ENCODE measurements at regions not wholly inside any gene's neighbourhood (a gene's known extent, or its start where the extent isn't known, plus 50 kb on each side); places are given as distances from the start of the nearest gene placed in this dataset.
"Not testable (repeated sequence)": the region's sequence is repeated elsewhere in the genome, so short reads cannot be mapped to it uniquely, and the experiment has no call there.

DNA sequence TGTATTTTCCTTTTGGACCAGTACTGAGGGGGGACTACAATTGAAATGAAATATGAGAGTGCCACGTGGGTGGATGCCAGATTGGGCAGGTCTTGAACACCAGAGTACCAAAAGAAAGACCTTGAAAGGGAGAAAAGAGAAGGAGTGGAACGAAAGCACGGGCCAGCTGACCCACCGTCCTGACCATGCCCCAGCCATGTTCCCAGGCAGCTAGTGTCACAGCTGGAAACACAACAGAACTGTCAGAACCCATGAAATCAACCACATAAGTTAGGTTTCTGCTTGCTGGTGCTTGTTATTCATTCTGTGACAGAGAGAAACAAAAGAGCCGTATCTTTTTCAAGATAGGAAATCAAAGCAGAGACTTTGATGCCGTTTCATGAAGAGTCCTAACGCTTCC is 268.8 kb downstream of the MEX3B start:
- no peak for DNase-seq (ENCODE audit: low read depth in 3 of 3)

DNA sequence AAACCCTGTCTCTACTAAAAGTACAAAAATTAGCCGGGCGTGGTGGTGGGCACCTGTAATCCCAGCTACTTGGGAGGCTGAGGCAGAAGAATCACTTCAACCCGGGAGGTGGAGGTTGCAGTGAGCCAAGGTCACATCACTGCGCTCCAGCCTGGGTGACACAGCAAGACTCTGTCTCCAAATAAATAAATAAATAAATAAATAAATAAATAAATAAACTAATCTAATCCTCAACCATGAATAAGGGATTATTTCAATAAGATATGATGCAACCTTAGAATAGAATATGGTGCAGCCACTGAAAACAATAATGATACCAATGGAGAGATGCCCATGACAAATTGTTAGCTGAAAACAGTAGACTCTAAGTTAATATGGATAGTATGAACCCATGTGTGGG is 270.0 kb downstream of the MEX3B start:
- DNase-seq (ENCODE audit: low read depth in 3 of 3), result not testable (repeated sequence)

DNA sequence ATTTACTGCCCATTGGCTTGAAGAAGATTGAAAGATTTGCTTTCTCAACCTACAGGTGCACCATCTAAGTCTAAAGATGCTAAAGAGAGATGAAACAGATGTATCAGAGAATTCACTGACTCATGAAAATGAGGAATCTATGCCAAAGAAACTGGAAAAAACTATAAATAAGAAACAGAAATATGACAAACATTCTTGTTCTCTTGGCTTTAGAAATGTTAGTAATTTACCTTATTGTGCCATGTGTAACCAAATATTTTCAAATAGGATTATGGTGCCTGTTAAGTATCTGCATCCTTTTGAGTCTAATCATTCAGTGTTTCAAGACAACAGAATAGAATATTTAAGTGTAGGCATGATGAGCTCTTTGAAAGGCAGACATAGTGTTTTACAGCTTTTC is 271.5 kb downstream of the MEX3B start:
- DNase-seq (ENCODE audit: low read depth in 3 of 3), result no peak

DNA sequence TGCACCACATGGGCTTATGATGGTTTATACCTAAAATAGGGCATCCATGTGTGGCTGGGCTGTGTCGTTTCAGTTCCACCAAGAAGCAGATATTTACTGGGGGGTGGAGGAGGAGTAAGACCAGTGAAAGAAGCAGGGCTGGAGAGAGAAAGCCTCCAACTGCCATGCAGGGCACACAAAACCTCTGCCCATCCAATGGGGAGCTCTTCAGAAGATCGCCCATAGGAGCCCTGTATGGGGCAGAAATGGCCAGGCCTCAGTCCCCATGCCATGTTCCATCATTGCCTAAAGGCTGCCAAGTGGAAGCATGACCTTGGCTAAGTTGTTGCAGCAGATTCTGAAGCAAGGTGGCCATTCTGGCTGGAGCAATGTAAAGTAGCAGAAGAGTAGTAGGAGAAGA is 277.0 kb downstream of the MEX3B start:
- DNase-seq (ENCODE audit: low read depth in 3 of 3), result no peak

DNA sequence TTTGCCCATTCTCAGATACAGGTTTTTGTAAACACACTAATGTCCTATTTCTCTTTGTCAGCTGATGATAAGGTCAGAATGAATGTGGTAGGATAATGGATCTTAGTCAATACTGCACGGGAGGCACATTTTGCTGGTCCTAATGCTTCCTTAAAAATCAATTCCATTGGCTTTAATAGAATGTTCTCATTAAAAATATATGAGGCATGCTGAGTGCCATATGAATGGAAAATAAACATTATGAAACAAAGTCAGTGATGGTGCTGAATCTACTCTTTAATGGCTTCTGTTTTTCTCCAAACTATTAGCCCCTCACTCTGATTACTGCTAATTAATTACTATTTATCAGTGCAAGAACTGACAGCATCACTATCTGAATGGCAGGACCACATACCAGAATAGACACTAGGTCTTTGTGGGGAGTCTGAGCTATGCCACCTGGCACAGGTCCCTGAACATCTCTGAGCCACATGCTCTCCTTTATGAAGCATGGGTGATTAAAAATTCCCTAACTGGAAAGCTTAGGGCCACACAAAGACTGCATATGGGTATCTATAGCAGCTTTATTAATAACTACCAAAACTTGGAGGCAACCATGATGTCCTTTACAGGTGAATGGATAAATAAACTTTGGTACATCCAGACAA is 278.9 kb downstream of the MEX3B start:
- no peak for DNase-seq (ENCODE audit: low read depth in 3 of 3)

DNA sequence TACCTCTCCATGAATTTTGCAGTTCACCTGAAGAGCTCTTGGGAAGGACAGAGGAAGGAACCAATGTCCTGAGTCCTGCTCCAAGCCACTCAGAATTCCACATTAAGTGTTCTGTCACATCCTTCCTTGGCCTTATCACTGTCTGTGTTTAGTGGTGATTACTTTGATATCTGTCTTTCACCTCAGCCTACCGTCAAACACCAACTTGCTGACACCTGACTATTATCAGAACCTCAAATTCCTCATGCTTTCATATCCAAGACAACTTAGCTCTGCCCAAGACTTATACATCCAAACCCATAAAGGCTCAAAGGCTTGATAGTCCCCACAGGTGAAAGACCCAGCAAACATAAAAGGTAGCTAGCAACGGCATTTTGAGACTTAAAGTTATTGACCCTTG is 280.0 kb downstream of the MEX3B start:
- no peak for DNase-seq (ENCODE audit: low read depth in 3 of 3)

DNA sequence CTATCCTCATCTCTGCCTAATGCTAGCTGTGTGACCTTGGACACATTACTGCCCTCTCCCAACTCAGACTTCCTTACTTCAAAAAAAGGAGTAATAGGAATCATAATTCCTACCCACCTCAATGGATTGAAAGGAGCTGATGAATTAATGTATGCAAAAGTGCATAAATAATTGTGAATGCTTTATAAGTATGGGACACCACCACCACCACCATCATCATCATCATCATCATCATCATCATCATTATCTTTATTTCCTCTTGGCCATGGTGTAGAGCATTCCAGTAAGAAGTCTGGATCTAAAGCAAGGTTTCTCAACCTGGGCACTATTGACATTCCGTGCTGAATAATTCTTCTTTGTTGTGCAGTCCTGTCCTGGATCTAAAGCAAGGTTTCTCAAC is 282.5 kb downstream of the MEX3B start:
- DNase-seq (ENCODE audit: low read depth in 3 of 3), result no peak

DNA sequence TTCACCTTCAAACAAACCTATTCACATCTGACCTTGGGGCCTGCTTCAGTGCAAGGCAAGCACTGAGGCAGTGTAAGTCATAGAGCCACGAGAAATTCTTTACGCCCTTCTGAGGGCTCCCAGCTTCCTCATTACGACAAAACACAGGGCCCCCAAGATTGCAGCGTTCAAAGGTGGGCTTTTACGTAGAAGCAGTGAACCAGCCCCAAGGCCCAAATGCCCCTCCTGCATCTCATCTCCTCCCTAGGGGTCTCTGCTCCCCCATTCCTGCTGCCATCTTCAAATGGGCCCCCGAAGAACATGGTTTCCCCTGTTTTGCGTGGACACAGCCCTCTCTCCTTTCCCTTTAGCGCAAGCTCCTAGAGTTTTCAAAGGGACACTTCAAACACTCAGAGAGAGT is 285.1 kb downstream of the MEX3B start:
- DNase-seq (ENCODE audit: low read depth in 3 of 3), result no peak

DNA sequence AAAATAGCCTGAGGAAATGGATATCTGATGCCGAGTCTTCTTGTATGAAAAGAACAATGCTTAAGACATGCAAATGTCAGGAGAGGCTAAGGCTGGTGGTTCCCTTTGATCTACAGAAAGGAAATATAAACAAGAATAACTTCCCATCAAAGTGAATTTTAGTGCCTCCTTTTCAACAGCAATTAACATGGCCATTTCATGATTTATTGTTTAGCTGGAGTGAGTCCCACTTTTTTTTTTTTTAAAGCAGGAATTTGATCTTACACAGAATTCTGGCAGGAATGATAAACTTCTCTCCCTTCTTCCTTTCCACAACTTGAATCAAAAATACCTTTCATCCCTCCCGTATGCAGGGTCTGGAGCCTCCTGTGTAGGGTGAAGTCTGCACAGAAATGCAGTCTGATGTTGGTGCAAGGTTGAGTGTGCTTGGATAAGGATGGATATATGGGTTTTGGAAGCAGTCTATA is 287.0 kb downstream of the MEX3B start:
- DNase-seq (ENCODE audit: low read depth in 3 of 3), result no peak

DNA sequence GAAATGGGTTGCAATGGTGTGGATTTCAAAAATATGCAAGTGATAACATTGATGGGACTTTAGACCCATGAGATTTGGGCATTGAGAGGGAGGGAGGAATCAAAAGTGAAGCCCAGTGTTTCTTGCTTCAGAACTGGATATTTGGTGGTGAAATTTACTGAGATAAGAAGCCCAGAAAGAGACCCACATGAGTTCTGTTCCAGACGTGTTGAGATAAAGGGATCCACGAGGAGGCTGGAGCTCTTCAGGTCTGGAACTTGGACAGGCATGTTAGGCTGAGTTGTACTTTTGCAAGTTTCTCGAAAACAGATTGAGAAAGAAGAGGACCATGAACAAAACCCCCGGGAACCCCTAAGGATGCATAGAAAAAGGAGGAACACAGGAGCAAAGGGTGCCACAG is 290.2 kb downstream of the MEX3B start:
- DNase-seq (ENCODE audit: low read depth in 3 of 3), result no peak

DNA sequence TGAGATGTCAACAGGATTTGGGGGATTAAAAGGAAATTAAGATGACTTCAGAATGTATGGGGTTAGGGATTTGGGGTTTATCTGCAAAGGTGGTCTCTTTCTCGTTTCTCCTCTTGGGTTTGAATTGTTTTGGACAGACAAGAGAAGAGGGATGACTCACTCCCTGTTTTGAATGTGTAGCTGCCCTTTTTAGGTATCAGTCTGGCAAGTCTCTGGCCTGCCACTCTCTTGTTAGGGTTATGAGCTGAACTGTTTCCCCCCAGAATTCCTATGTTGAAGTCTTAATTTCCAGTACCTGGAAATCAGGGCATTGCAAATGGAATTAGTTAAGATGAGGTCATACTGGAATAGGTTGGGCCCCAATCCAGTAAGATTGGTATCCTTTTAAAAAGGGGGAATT is 291.7 kb downstream of the MEX3B start:
- DNase-seq (ENCODE audit: low read depth in 3 of 3), result no peak

DNA sequence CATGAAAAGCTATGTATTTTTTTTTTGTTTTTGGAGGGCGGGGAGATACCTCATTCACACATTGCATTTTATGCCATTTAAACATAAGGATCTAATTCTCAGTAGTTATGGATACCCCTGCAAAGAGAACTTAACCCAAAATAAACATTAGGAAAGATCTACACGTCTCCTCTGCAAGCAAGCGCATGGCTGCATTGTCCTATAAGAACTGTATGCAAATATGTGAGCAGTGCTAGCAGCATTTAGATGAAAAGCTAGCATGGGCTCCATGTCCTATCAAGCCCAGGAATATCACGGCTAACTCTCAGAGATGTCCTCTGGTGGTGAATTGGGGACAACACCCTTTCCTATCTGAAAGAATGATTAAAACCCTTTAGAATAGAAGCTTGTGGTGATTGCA is 292.8 kb downstream of the MEX3B start:
- no peak for DNase-seq (ENCODE audit: low read depth in 3 of 3)

DNA sequence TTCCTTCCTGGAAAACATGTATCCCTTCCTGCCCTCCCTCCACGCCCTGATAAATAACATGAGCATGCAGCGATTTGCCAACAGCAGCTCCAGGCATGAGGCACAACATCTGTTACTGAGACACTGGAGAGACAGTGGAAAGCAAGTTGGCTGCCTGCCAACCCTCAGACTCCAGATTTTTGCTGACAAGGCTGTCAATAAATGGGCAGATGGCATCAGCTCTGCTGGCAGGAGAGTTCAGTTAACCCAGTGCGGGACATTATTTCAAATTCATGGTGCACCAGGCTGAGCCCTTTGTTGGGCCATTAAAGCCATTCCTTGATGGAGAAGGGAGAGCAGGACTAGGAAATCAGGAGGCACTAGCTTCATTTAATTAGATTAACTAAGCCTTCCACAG is 293.3 kb downstream of the MEX3B start:
- no peak for DNase-seq (ENCODE audit: low read depth in 3 of 3)

DNA sequence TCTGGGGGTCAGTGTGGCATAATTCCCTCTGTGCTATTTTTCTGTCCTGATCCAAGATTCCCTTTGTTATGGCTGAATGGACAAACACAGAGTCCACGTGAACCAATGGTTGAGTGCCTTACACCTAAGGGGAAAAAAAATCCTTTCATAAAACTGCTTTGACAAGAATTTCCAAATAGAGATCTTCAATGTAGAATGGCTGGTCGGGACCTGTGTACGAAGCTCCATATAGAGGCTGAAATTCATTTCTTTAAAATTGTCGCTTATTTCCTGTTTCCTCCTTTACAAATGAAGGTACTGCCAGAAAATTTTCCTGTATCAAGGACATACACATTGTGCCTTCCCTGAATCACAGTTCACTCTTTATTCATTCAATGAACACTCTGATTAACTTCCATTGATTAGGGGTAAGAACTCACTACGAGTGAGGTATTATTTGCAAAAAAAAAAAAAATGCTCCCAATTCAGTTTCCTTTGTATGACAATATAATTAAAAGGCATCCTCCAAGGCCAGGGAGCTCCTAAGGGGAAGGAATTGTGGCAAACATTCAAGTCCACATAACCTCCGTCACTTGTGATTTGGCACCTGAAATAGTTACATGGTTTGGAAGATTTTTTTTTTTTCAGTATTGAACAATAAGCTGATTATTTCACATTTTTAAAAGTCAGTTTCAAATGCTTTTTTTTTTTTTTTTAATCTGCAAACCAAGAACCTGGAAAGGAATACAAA is 293.8 kb downstream of the MEX3B start:
- DNase-seq (ENCODE audit: low read depth in 3 of 3), result no peak

DNA sequence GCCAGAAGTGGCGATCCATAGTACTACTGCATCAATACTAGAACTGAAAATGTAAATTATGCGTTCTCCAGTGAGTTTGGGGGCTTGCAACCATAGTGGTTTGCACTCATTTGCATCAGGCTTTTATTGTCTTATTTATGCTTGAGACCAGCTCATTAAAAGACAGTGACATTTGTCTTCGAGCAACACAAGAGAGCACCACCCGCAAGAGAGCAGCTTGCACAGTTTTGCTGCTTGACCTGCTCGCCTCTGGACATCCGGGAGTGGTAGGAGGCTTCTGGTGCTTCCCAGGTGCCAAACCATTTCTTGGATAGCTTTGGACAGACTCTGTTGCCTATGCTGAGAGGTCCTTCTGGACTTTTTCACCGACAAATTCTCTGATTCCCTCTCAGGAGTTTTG is 294.6 kb downstream of the MEX3B start:
- no peak for DNase-seq (ENCODE audit: low read depth in 3 of 3)

DNA sequence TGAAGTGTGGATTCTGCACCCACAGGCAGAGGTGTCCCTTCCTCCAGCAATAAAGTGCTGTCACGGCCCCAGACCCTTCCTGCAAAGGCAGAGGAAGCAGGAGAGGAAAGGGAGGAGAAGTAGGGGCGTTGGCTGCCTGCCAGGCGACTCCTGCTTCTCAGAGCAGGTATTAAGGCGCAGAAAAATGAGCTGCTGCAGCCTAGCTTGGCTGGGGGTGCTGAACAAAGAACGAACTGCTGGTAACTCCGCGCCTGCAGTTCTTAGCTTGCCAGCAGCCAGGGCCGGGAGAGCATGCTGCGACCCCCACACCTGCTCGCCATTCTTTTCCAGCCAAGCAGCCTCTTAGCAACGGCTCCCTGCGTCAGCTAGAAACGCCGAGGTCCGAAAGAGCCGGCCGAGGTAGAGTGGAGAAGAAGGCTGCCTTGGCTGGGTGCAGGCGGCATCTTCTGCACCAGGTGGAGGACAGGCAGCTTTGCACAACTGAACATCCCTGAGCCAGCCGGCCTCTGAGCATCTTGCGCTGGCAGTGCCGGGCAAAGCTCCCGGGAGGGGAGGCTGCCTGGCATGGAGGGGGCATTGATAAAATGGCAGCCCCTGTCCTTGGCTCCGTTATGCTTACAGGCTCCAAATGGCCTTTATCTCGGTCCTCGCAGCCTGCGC is 296.0 kb downstream of the MEX3B start:
- no peak for DNase-seq (ENCODE audit: low read depth in 3 of 3)

DNA sequence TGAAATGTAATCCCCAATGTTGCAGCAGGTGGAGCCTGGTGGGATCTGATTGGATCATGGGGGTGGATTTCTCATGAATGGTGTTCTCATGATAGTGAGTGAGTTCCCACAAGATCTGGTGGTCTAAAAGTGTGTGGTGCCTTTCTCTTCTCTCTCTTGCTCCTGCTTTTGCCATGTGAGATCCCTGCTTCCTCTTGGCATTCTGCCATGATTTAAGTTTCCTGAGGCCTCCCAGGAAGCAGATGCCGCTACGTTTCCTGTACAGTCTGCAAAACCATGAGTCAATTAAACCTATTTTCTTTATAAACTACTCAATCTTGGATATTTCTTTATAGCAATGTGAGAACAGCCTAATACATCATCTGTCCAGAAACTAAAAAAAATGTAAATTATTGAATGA is 298.3 kb downstream of the MEX3B start:
- DNase-seq (ENCODE audit: low read depth in 3 of 3), result no peak

DNA sequence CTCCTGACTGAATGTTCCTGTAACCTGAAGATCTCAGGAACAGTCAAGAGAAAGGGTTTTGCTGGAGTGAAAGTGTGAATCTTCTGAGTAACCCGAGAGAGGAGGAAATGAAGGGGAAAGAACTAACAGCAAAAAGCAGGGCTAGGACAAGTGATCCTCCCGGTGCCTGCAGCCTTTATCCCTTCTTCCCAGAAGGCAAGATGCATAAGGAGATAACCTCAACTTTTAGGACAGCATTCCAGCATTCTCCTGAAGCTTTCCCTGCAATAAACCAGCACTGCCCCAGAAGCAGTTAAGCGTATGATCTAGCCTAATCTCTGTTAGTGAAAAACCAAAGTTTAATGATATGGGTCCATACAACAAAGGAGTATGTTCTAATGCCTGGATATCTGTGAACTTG is 298.8 kb downstream of the MEX3B start:
- DNase-seq (ENCODE audit: low read depth in 3 of 3), result no peak

DNA sequence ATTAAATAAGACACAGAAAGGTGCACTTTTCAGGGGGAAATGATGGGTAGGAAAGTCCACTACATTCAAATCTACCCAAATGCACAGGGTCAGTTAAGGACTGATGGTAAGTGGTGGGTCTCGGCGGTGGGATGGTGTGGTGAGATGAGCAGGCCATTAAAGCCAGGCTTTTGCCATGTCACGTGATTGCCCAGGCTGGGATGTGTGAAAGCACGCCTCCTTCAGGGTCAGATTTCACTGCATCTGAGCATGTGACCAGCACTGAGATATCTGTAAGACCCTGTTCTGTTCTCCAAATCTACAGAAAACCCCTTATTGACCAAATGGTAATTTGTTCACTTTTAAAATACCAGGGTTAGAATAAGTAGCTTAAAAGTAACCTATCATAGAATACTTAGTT is 301.5 kb downstream of the MEX3B start:
- DNase-seq (ENCODE audit: low read depth in 3 of 3), result no peak

DNA sequence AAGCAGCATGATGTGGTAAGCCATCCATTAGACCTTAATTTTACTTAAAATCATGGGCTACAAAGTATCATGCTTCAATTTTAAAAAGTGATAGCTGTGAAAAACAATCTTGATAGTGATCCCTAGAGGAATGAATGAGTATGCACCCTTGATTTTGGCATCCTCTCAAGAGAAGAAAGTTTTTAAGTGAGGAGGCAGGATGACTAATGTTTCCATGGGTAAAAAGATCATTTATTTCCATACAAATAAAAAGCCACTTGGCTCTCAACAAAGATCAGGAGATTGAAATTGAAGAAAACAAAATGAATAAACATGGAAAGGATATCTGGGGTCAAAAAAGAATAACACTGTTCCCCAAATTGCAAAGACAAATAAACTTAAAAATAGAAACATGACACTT is 305.4 kb downstream of the MEX3B start:
- DNase-seq (ENCODE audit: low read depth in 3 of 3), result no peak

DNA sequence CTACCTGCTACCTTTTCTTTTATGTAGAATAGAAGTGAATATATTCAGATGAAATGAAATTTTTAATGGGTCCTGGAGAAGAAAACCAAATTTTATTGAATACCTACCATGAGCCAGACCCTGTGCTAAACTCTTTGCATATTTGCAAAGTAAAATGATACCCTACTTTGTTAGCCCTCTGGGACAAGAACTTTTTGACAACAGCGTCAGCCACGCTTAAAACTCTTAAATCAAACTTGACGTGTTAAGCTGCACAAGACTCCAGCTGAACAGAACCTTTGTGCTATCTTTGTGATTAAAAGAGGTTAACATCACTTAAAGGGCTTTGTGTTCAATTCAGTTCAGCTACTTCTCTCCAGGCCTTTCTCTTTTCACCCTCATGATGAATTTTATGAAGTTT is 316.5 kb downstream of the MEX3B start:
- DNase-seq (ENCODE audit: low read depth in 3 of 3), result no peak

DNA sequence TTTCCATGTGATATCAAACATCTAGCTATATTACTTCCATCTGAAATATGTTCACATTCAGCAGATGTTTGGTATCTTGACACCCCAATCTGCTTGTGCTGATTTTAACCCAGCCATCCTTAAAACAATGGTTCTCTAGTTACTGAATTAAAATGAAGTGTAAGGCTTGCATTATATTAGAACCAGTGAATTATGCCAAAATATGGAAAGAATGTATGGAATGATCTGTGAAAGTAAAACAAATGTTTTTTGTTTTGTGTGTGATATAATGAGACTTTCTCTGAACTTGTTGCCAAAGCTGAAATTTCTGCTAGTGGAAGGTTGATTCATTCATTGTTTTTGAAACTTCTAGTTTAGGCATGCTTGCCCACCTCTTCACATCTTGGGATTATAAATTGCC is 317.1 kb downstream of the MEX3B start:
- DNase-seq (ENCODE audit: low read depth in 3 of 3), result no peak

DNA sequence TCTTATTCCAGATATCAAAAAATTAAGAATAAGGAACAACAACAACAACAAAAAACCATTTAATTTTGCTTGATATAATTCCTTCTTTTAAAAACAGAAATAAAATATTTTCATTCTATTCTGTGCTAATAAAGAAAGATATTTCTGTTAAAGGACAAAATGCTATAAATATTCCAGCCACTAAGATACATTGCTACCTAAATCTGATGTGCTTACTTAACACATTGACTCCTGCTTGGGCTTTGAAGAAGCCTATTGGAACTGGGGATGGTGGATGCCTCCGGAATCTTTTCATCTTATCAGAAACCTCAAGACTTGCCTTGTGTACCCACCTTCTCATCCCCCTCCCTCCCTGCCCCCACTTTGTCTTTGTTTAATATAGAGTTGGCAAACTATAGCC is 320.2 kb downstream of the MEX3B start:
- DNase-seq (ENCODE audit: low read depth in 3 of 3), result no peak
